HCT116 (cell line): ENCODE measurements at regions not wholly inside any gene's neighbourhood (a gene's known extent, or its start where the extent isn't known, plus 50 kb on each side); places are given as distances from the start of the nearest gene placed in this dataset.

Source experiments
- ATAC-seq: fragments of 200-7000 bp; cut with Tn5 transposase; 2 replicates; pipeline ENCODE4 v1.9.1; 2020; ENCODE audit warnings: mild to moderate bottlenecking, moderate library complexity
- BruUV-seq: library from RNA; stranded (reverse); fragments of 400-500 nt; replicated peaks from 2 replicates; lab custom pipeline; 2021; lab: Mats Ljungman, UMichigan
- CTCF ChIA-PET: fragments of 300-600 bp; sonication (Branson Sonifier 250); formaldehyde crosslinking; loops from one replicate; lab custom pipeline; 2021; ENCODE audit warnings: antibody characterized with exemption; lab: Charles Lee
- POLR2A ChIA-PET: fragments of 300-600, 350-600 bp; sonication (Branson Sonifier 250); formaldehyde crosslinking; loops from one replicate; lab custom pipeline; 2021; ENCODE audit warnings: antibody characterized with exemption; lab: Charles Lee
- RAD21 ChIA-PET, 2 experiments: fragments of 300-600 bp; sonication (Branson Sonifier 250); formaldehyde crosslinking; loops; one replicate each; lab custom pipeline; 2023; ENCODE audit warnings: low total read pairs in 2 of 2; ENCODE audit not compliant: uncharacterized antibody in 2 of 2, unreplicated experiment in 2 of 2, low non-redundant PET in 1 of 2; lab: Charles Lee
- DNase-seq: peaks from one replicate; pipeline ENCODE4 v3.0.0-alpha.2; 2010; ENCODE audit warnings: low read depth, low spot score
- H2AFZ ChIP-seq: fragments of 200-600 bp; shearing (Covaris generic), sonication (generic); 2 replicates; pipeline ENCODE4 v1.6.1; 2017; ENCODE audit warnings: low read depth, mixed run types, mixed read lengths, antibody characterized with exemption, low read length; ENCODE audit not compliant: poor library complexity, severe bottlenecking
- H3K27ac ChIP-seq: 2 replicates; pipeline ENCODE4 v1.5.1; 2012; ENCODE audit warnings: low read depth, low read length
- H3K27me3 ChIP-seq: fragments of 200-600 bp; sonication (generic); 2 replicates; pipeline ENCODE4 v1.6.1; 2016; ENCODE audit warnings: mixed run types, low read length, mixed read lengths; ENCODE audit not compliant: insufficient read depth
- H3K36me3 ChIP-seq, 2 experiments: fragments of 200-500 bp in 1 of 2; fragments of 200-600 bp in 1 of 2; sonication (Bioruptor generic) in 1 of 2; sonication (generic) in 1 of 2; 2 replicates each; pipeline versions ENCODE4 v1.5.1 to v1.6.1; 2014 to 2016; ENCODE audit warnings: low read length in 2 of 2, inconsistent platforms in 1 of 2, mixed read lengths in 1 of 2, mixed run types in 1 of 2; ENCODE audit not compliant: insufficient read depth in 2 of 2, control insufficient read depth in 1 of 2
- H3K4me1 ChIP-seq, 2 experiments: fragments of 200-600 bp in 1 of 2; sonication (generic) in 1 of 2; 2 replicates each; pipeline versions ENCODE4 v1.5.1 to v1.6.1; 2012 to 2017; ENCODE audit warnings: low read length in 2 of 2, inconsistent platforms in 1 of 2, mild to moderate bottlenecking in 1 of 2, mixed read lengths in 1 of 2, mixed run types in 1 of 2, moderate library complexity in 1 of 2; ENCODE audit not compliant: insufficient read depth in 2 of 2, control insufficient read depth in 1 of 2
- H3K4me2 ChIP-seq: fragments of 200-600 bp; sonication (generic); 2 replicates; pipeline ENCODE4 v1.6.1; 2017; ENCODE audit warnings: mixed run types, low read length, mixed read lengths
- H3K4me3 ChIP-seq, 2 experiments: fragments of 200-600 bp in 1 of 2; sonication (generic) in 1 of 2; replicated peaks in 1 of 2; 2 replicates each; pipeline ENCODE4 v1.5.1; 2011 to 2016; ENCODE audit warnings: low read length in 2 of 2, control low read depth in 1 of 2, low read depth in 1 of 2, mild to moderate bottlenecking in 1 of 2, mixed read lengths in 1 of 2, mixed run types in 1 of 2
- H3K79me2 ChIP-seq: fragments of 200-600 bp; sonication (generic); 2 replicates; pipeline ENCODE4 v1.6.1; 2017; ENCODE audit warnings: mild to moderate bottlenecking, mixed run types, low read length, moderate library complexity, mixed read lengths; ENCODE audit not compliant: insufficient read depth
- H3K9ac ChIP-seq: fragments of 200-600 bp; sonication (generic); 2 replicates; pipeline ENCODE4 v1.6.1; 2016; ENCODE audit warnings: low read length, mixed read lengths
- H3K9me2 ChIP-seq: fragments of 200-600 bp; sonication (generic), shearing (Covaris generic); 2 replicates; pipeline ENCODE4 v1.6.1; 2017; ENCODE audit warnings: mixed run types, mild to moderate bottlenecking, moderate library complexity; ENCODE audit not compliant: insufficient read depth
- H3K9me3 ChIP-seq, 2 experiments: fragments of 200-500 bp in 1 of 2; fragments of 200-600 bp in 1 of 2; sonication (Bioruptor generic) in 1 of 2; sonication (generic) in 1 of 2; 2 replicates each; pipeline ENCODE4 v1.6.1; 2014 to 2017; ENCODE audit warnings: low read length in 2 of 2, mixed read lengths in 2 of 2, inconsistent platforms in 1 of 2, low read depth in 1 of 2, mild to moderate bottlenecking in 1 of 2, mixed run types in 1 of 2, moderate library complexity in 1 of 2; ENCODE audit not compliant: control insufficient read depth in 1 of 2, insufficient read depth in 1 of 2
- H4K20me1 ChIP-seq: fragments of 200-600 bp; sonication (generic), shearing (Covaris generic); 2 replicates; pipeline ENCODE4 v1.6.1; 2017; ENCODE audit warnings: mixed run types, mild to moderate bottlenecking, moderate library complexity; ENCODE audit not compliant: insufficient read depth
- ATF3 ChIP-seq: IDR thresholded peaks from 2 replicates; pipeline ENCODE4 v1.6.1; 2012
- CEBPB ChIP-seq: IDR thresholded peaks from 2 replicates; pipeline ENCODE4 v1.6.1; 2012; ENCODE audit warnings: low read depth
- CTCF ChIP-seq, 3 experiments: fragments of 200-600 bp in 1 of 3; sonication (generic) in 1 of 3; IDR thresholded peaks in 2 of 3; conservative IDR thresholded peaks in 1 of 3; 2 replicates each; pipeline ENCODE4 v1.5.1; 2012 to 2017; ENCODE audit warnings: low read depth in 2 of 3, low read length in 2 of 3, antibody characterized with exemption in 1 of 3, borderline replicate concordance in 1 of 3, control low read depth in 1 of 3, mild to moderate bottlenecking in 1 of 3, mixed read lengths in 1 of 3, mixed run types in 1 of 3, moderate library complexity in 1 of 3; ENCODE audit not compliant: insufficient read depth in 1 of 3
- FOSL1 ChIP-seq: IDR thresholded peaks from 2 replicates; pipeline ENCODE4 v1.6.1; 2012; ENCODE audit warnings: low read depth
- POLR2AphosphoS5 ChIP-seq: IDR thresholded peaks from 2 replicates; pipeline ENCODE4 v1.6.1; 2011; ENCODE audit warnings: mild to moderate bottlenecking, low read depth, low read length, moderate library complexity
- REST ChIP-seq: IDR thresholded peaks from 2 replicates; pipeline ENCODE4 v1.6.1; 2012; ENCODE audit warnings: low read depth
- SIN3A ChIP-seq: IDR thresholded peaks from 2 replicates; pipeline ENCODE4 v1.6.1; 2012; ENCODE audit warnings: low read depth
- SP1 ChIP-seq: IDR thresholded peaks from 2 replicates; pipeline ENCODE4 v1.6.1; 2012; ENCODE audit warnings: low read depth
- TCF7L2 ChIP-seq: IDR thresholded peaks from 2 replicates; pipeline ENCODE4 v1.7.0; 2011; ENCODE audit warnings: borderline replicate concordance, inconsistent platforms; ENCODE audit not compliant: insufficient read depth, insufficient read length; ENCODE audit errors: extremely low read depth
- YY1 ChIP-seq: IDR thresholded peaks from 2 replicates; pipeline ENCODE4 v1.6.1; 2011; ENCODE audit warnings: low read length, low read depth, moderate library complexity, mild to moderate bottlenecking; ENCODE audit not compliant: insufficient replicate concordance; ENCODE audit errors: extremely low read depth
- ZFX ChIP-seq: fragments of 450-650 bp; IDR thresholded peaks from 2 replicates; pipeline ENCODE4 v1.6.1; 2017
- intact Hi-C: fragments of 100-400 bp; cut with micrococcal nuclease; formaldehyde crosslinking; loops from 2 replicates; pipeline ENCODE4 v1.10.0; 2022

- TF ChIP-seq REST (no peak), YY1 (no peak), ATF3 (no peak), TCF7L2 (no peak), SP1 (no peak)
Observed at GRCh38 chr15:97027772-97028171, 697.3 kb downstream of the NR2F2 start (continued).

GRCh38 chr15:97030251-97030650, 699.8 kb downstream of the NR2F2 start:
- TF ChIP-seq ZFX (no peak), CTCF (IDR thresholded peaks at IDR 0.05 in 2 of 3, conservative IDR thresholded peaks at IDR 0.05 in 1 of 3; ENCODE audit: borderline replicate concordance in 1 of 3, insufficient read depth in 1 of 3, low read depth in 2 of 3, low read length in 2 of 3) (no peak), FOSL1 (no peak), YY1 (no peak), CEBPB (no peak), POLR2AphosphoS5 (no peak), SIN3A (no peak)
- TF ChIP-seq, all 23 proteins: peak for 0
- Histone ChIP-seq H3K4me1 (no peaks in the 10 kb centered on the region), H3K9ac (no peak overlapping the region), H3K4me3 (no peak overlapping the region), H3K27ac (no peak overlapping the region), H3K4me2 (no peak overlapping the region), H3K9me3 (peaks cover 3% of the 10 kb centered on the region in 2 experiments; a peak in 1 of 4 replicates), H3K79me2 (no peaks in the 10 kb centered on the region), H2AFZ (no peak overlapping the region), H3K9me2 (no peaks in the 10 kb centered on the region), H3K36me3 (no peaks in the 10 kb centered on the region), H3K27me3 (no peaks in the 10 kb centered on the region), H4K20me1 (no peaks in the 10 kb centered on the region)
- RAD21 ChIA-PET: no interaction called here
- intact Hi-C loops: loop anchor here (10.0 kb wide), 1 partner anchor 75 kb away; no protein-coding TSS in a partner anchor
- POLR2A ChIA-PET: no interaction called here
- no peak for DNase-seq
- no peak for ATAC-seq
- no TSS peak for BruUV-seq
- CTCF ChIA-PET: no interaction called here
